Mesenchymal stem cell (in vitro differentiated cells and primary cell): ENCODE measurements at regions not wholly inside any gene's neighbourhood (a gene's known extent, or its start where the extent isn't known, plus 50 kb on each side); places are given as distances from the start of the nearest gene placed in this dataset.

Experiments
- DNase-seq: peaks from one replicate; pipeline ENCODE4 v3.0.0-alpha.2; 2013
- H2AFZ ChIP-seq: one replicate; pipeline ENCODE4 v1.6.1; 2013; ENCODE audit warnings: low read depth, mild to moderate bottlenecking, control low read depth, inconsistent platforms, low read length, moderate library complexity
- H2AK5ac ChIP-seq: 2 replicates; pipeline ENCODE4 v1.6.1; 2013; ENCODE audit warnings: low read length, moderate library complexity, mild to moderate bottlenecking, inconsistent platforms; ENCODE audit not compliant: severe bottlenecking
- H2BK120ac ChIP-seq: one replicate; pipeline ENCODE4 v1.6.1; 2013; ENCODE audit warnings: low read depth, mild to moderate bottlenecking, inconsistent platforms, low read length, moderate library complexity
- H2BK12ac ChIP-seq, 2 experiments: one replicate each; pipeline ENCODE4 v1.6.1; 2013; ENCODE audit warnings: inconsistent platforms in 2 of 2, low read length in 2 of 2, mild to moderate bottlenecking in 2 of 2, moderate library complexity in 2 of 2, control low read depth in 1 of 2
- H2BK15ac ChIP-seq: one replicate; pipeline ENCODE4 v1.6.1; 2013; ENCODE audit warnings: mild to moderate bottlenecking, low read depth, inconsistent platforms; ENCODE audit not compliant: poor library complexity, severe bottlenecking
- H2BK5ac ChIP-seq: 2 replicates; pipeline ENCODE4 v1.6.1; 2013; ENCODE audit warnings: low read depth, mild to moderate bottlenecking, low read length, control low read depth, inconsistent platforms; ENCODE audit not compliant: poor library complexity, severe bottlenecking
- H3K14ac ChIP-seq, 2 experiments: one replicate each; pipeline ENCODE4 v1.6.1; 2013; ENCODE audit warnings: inconsistent platforms in 2 of 2, low read length in 2 of 2, control low read depth in 1 of 2, mild to moderate bottlenecking in 1 of 2, moderate library complexity in 1 of 2
- H3K18ac ChIP-seq, 2 experiments: one replicate each; pipeline ENCODE4 v1.6.1; 2013; ENCODE audit warnings: inconsistent platforms in 2 of 2, low read length in 2 of 2, control low read depth in 1 of 2, low read depth in 1 of 2, mild to moderate bottlenecking in 1 of 2
- H3K23ac ChIP-seq, 2 experiments: one replicate each; pipeline ENCODE4 v1.6.1; 2013; ENCODE audit warnings: inconsistent platforms in 2 of 2, low read length in 2 of 2, mild to moderate bottlenecking in 2 of 2, moderate library complexity in 2 of 2, control low read depth in 1 of 2
- H3K27ac ChIP-seq: 2 replicates; pipeline ENCODE4 v1.5.1; 2013; ENCODE audit warnings: mild to moderate bottlenecking, moderate library complexity, low read length, control low read depth, inconsistent platforms; ENCODE audit not compliant: poor library complexity, severe bottlenecking
- H3K27me3 ChIP-seq, 2 experiments: 2 replicates each; pipeline versions ENCODE4 v1.6.1 to v1.7.0; 2013; ENCODE audit warnings: low read length in 2 of 2, mild to moderate bottlenecking in 2 of 2, moderate library complexity in 2 of 2, control low read depth in 1 of 2, inconsistent platforms in 1 of 2; ENCODE audit not compliant: control insufficient read depth in 1 of 2, insufficient read depth in 1 of 2
- H3K36me3 ChIP-seq, 2 experiments: 2 replicates each; pipeline versions ENCODE4 v1.6.1 to v1.7.0; 2013; ENCODE audit warnings: low read length in 2 of 2, control low read depth in 1 of 2, inconsistent platforms in 1 of 2, low read depth in 1 of 2, mild to moderate bottlenecking in 1 of 2; ENCODE audit not compliant: insufficient read depth in 2 of 2, control insufficient read depth in 1 of 2
- H3K4ac ChIP-seq, 2 experiments: one replicate each; pipeline ENCODE4 v1.6.1; 2013; ENCODE audit warnings: inconsistent platforms in 2 of 2, low read length in 2 of 2, mild to moderate bottlenecking in 2 of 2, moderate library complexity in 2 of 2, control low read depth in 1 of 2, low read depth in 1 of 2
- H3K4me1 ChIP-seq: 2 replicates; pipeline ENCODE4 v1.6.1; 2013; ENCODE audit warnings: low read depth, low read length, control low read depth; ENCODE audit not compliant: control insufficient read depth, insufficient read depth
- H3K4me2 ChIP-seq: 2 replicates; pipeline ENCODE4 v1.6.1; 2013; ENCODE audit warnings: low read length, mild to moderate bottlenecking, inconsistent platforms; ENCODE audit not compliant: poor library complexity, severe bottlenecking
- H3K4me3 ChIP-seq, 2 experiments: 2 replicates each; pipeline versions ENCODE4 v1.5.1 to v1.7.0; 2013; ENCODE audit warnings: low read length in 2 of 2, mild to moderate bottlenecking in 2 of 2, control low read depth in 1 of 2, low read depth in 1 of 2; ENCODE audit not compliant: insufficient read depth in 1 of 2
- H3K79me1 ChIP-seq: replicated peaks from 2 replicates; pipeline ENCODE4 v1.6.1; 2013; ENCODE audit warnings: mild to moderate bottlenecking, control low read depth, low read length, inconsistent platforms; ENCODE audit not compliant: poor library complexity, severe bottlenecking
- H3K9ac ChIP-seq: 2 replicates; pipeline ENCODE4 v1.7.0; 2013; ENCODE audit warnings: mild to moderate bottlenecking, low read length, moderate library complexity
- H3K9me3 ChIP-seq: 2 replicates; pipeline ENCODE4 v1.7.0; 2013; ENCODE audit warnings: mild to moderate bottlenecking, low read length; ENCODE audit not compliant: control insufficient read depth
- H4K8ac ChIP-seq: one replicate; pipeline ENCODE4 v1.6.1; 2013; ENCODE audit warnings: inconsistent platforms, mild to moderate bottlenecking, low read length, moderate library complexity
- H4K91ac ChIP-seq: one replicate; pipeline ENCODE4 v1.6.1; 2013; ENCODE audit warnings: mild to moderate bottlenecking, low read length, inconsistent platforms
- WGBS: methylation state at CpG from one replicate; pipeline ENCODE4 v1.1.7; 2013; ENCODE audit warnings: mixed read lengths; 5-methylcytosine and 5-hydroxymethylcytosine counted together

- Histone ChIP-seq H4K91ac (no peak overlapping the region), H4K8ac (no peak overlapping the region), H3K36me3 (no peaks in the 10 kb centered on the region), H3K4me3 (no peak overlapping the region), H2AK5ac (no peak overlapping the region), H3K23ac (no peak overlapping the region), H3K14ac (no peak overlapping the region), H2AFZ (no peak overlapping the region), H3K4me1 (no peaks in the 10 kb centered on the region), H3K27me3 (peaks cover 0 to 51% of the 10 kb centered on the region in 2 experiments), H2BK12ac (no peak overlapping the region), H2BK15ac (no peak overlapping the region), H3K9ac (no peak overlapping the region), H3K4ac (no peak overlapping the region), H2BK5ac (no peak overlapping the region), H3K27ac (no peak overlapping the region), H3K9me3 (no peaks in the 10 kb centered on the region), H3K18ac (no peak overlapping the region), H2BK120ac (no peak overlapping the region), H3K79me1 (no peaks in the 10 kb centered on the region), H3K4me2 (no peak overlapping the region)
- 60% methylated on average over 5 of the region's 5 CpGs for WGBS
- no peak for DNase-seq
Measured at GRCh38 chr12:127957001-127957660, 309.8 kb upstream of the TMEM132C start.

GRCh38 chr12:127962303-127962702, 304.7 kb upstream of the TMEM132C start:
- Histone ChIP-seq H2AK5ac (no peak overlapping the region), H3K18ac (no peak overlapping the region), H2BK120ac (no peak overlapping the region), H2BK15ac (no peak overlapping the region), H2BK5ac (no peak overlapping the region), H3K79me1 (no peaks in the 10 kb centered on the region), H3K4me3 (no peak overlapping the region), H4K91ac (no peak overlapping the region), H3K27me3 (peaks cover 0 to 40% of the 10 kb centered on the region in 2 experiments), H3K23ac (no peak overlapping the region), H3K9me3 (no peaks in the 10 kb centered on the region), H2AFZ (no peak overlapping the region), H3K14ac (no peak overlapping the region), H3K4ac (no peak overlapping the region), H3K27ac (no peak overlapping the region), H3K36me3 (no peaks in the 10 kb centered on the region), H2BK12ac (no peak overlapping the region), H3K4me1 (no peaks in the 10 kb centered on the region), H4K8ac (no peak overlapping the region), H3K4me2 (no peak overlapping the region), H3K9ac (no peak overlapping the region)
- WGBS, result 77% methylated on average over 5 of the region's 5 CpGs
- DNase-seq, result no peak

- H4K91ac ChIP-seq, result no peak overlapping the region
- no peak overlapping the region for H2BK5ac ChIP-seq
- DNase-seq, result no peak
- H2AFZ ChIP-seq, result no peak overlapping the region
- no peaks in the 10 kb centered on the region for H3K4me1 ChIP-seq
- H3K4me3 ChIP-seq, result no peak overlapping the region
- H3K18ac ChIP-seq, result no peak overlapping the region
- H3K79me1 ChIP-seq, result no peaks in the 10 kb centered on the region
- no peak overlapping the region for H4K8ac ChIP-seq
- no peak overlapping the region for H2BK12ac ChIP-seq
- no peak overlapping the region for H2BK15ac ChIP-seq
- H3K4ac ChIP-seq, result no peak overlapping the region
- H3K27ac ChIP-seq, result no peak overlapping the region
- H3K36me3 ChIP-seq, result no peaks in the 10 kb centered on the region
- H2AK5ac ChIP-seq, result no peak overlapping the region
- no peak overlapping the region for H3K14ac ChIP-seq
- WGBS, result 86% methylated on average over 1 of the region's 2 CpGs
- H3K9ac ChIP-seq, result no peak overlapping the region
- no peak overlapping the region for H2BK120ac ChIP-seq
- H3K27me3 ChIP-seq, result peaks cover 0 to 30% of the 10 kb centered on the region in 2 experiments
- no peak overlapping the region for H3K4me2 ChIP-seq
- no peak overlapping the region for H3K23ac ChIP-seq
- H3K9me3 ChIP-seq, result no peaks in the 10 kb centered on the region
Measured at GRCh38 chr12:127963933-127964332, 303.0 kb upstream of the TMEM132C start.

GRCh38 chr12:127964717-127965116, 302.3 kb upstream of the TMEM132C start:
- 50% methylated on average over 2 of the region's 3 CpGs for WGBS
- Histone ChIP-seq H3K4me3 (no peak overlapping the region), H2BK15ac (no peak overlapping the region), H3K23ac (no peak overlapping the region), H2BK5ac (no peak overlapping the region), H3K9me3 (no peaks in the 10 kb centered on the region), H4K91ac (no peak overlapping the region), H4K8ac (no peak overlapping the region), H2AFZ (no peak overlapping the region), H3K4ac (no peak overlapping the region), H3K18ac (no peak overlapping the region), H3K4me2 (no peak overlapping the region), H2BK120ac (no peak overlapping the region), H3K27me3 (peaks cover 0 to 22% of the 10 kb centered on the region in 2 experiments), H3K36me3 (no peaks in the 10 kb centered on the region), H3K9ac (no peak overlapping the region), H2AK5ac (no peak overlapping the region), H3K79me1 (no peaks in the 10 kb centered on the region), H3K27ac (no peak overlapping the region), H3K4me1 (no peaks in the 10 kb centered on the region), H2BK12ac (no peak overlapping the region), H3K14ac (no peak overlapping the region)
- DNase-seq, result peak; percentile 6
